GM12874 (cell line): ENCODE measurements at regions not wholly inside any gene's neighbourhood (a gene's known extent, or its start where the extent isn't known, plus 50 kb on each side); places are given as distances from the start of the nearest gene placed in this dataset.

Experiments used
- CTCF ChIP-seq: IDR thresholded peaks from 2 replicates; pipeline ENCODE4 v1.5.1; 2011; ENCODE audit warnings: low read depth, mild to moderate bottlenecking, control low read depth, low read length, moderate library complexity; ENCODE audit not compliant: insufficient read depth

- no peak for TF ChIP-seq CTCF
These were observed 92.0 kb upstream of the TMEM26 start for GRCh38 chr10:61545170-61545569.

- no peak for TF ChIP-seq CTCF
These were observed 90.7 kb upstream of the TMEM26 start for GRCh38 chr10:61543831-61544230.

GRCh38 chr10:61542596-61542995, 89.4 kb upstream of the TMEM26 start:
- TF ChIP-seq CTCF = no peak

GRCh38 chr10:61541960-61542359, 88.8 kb upstream of the TMEM26 start:
- TF ChIP-seq CTCF = no peak

- no peak for TF ChIP-seq CTCF
These were observed 86.7 kb upstream of the TMEM26 start for GRCh38 chr10:61539876-61540275.

GRCh38 chr10:61529208-61529607, 76.0 kb upstream of the TMEM26 start:
- TF ChIP-seq CTCF = no peak

- no peak for TF ChIP-seq CTCF
These were observed 49.9 kb upstream of the TMEM26 start for GRCh38 chr10:61503051-61503450.
